ENCODE measurements at regions not wholly inside any gene's neighbourhood (a gene's known extent, or its start where the extent isn't known, plus 50 kb on each side); places are given as distances from the start of the nearest gene placed in this dataset.

- H3K79me2 ChIP-seq (ENCODE audit: low read length): no peaks in the 10 kb centered on the region
- H3K4me3 ChIP-seq (ENCODE audit: low read length): no peak overlapping the region
- H3K4me1 ChIP-seq (ENCODE audit: insufficient read depth, low read length): 0 out of 2 replicates have a peak, but pooled peaks cover 4% of the 10 kb centered on the region
- no peaks in the 10 kb centered on the region for H3K36me3 ChIP-seq (ENCODE audit: low read depth, low read length)
- no TSS peak for BruUV-seq (replicated peaks)
- DNase-seq (peak; percentile 39), ATAC-seq (peak; percentile 50)
- no peak overlapping the region for H3K9ac ChIP-seq (ENCODE audit: low read length)
- ChIA-PET CTCF (no interaction called here), POLR2A (ENCODE audit: unreplicated experiment) (no interaction called here)
- H3K9me2 ChIP-seq (replicated peaks; ENCODE audit: low read length): no peaks in the 10 kb centered on the region
- H3K9me3 ChIP-seq (ENCODE audit: low read length): no peaks in the 10 kb centered on the region
- H3K27ac ChIP-seq (ENCODE audit: low read length): no peak overlapping the region
- no peak for TF ChIP-seq EZH2phosphoT487 (IDR thresholded peaks at IDR 0.05; ENCODE audit: borderline replicate concordance, low read length)
- no peak for TF ChIP-seq CTCF (conservative IDR thresholded peaks at IDR 0.05; ENCODE audit: low read depth, low read length)
- TF ChIP-seq EZH2 (IDR thresholded peaks at IDR 0.05; ENCODE audit: low read length, unreplicated experiment): no peak
- H3K27me3 ChIP-seq (ENCODE audit: low read length): 0 out of 2 replicates have a peak, but pooled peaks cover 10% of the 10 kb centered on the region
- no peak overlapping the region for H3K4me2 ChIP-seq (ENCODE audit: low read length)
- no peaks in the 10 kb centered on the region for H3F3A ChIP-seq (ENCODE audit: low read length, unreplicated experiment)
- H4K20me1 ChIP-seq (ENCODE audit: low read length): no peaks in the 10 kb centered on the region
- H2AFZ ChIP-seq (ENCODE audit: low read length): no peak overlapping the region
- intact Hi-C loops (cut with micrococcal nuclease): loop anchor here (10.0 kb wide), 1 partner anchor 378 kb away; no protein-coding TSS in a partner anchor
Measured at GRCh38 chr14:39576736-39577135, 144.5 kb upstream of the FBXO33 start.

DNA sequence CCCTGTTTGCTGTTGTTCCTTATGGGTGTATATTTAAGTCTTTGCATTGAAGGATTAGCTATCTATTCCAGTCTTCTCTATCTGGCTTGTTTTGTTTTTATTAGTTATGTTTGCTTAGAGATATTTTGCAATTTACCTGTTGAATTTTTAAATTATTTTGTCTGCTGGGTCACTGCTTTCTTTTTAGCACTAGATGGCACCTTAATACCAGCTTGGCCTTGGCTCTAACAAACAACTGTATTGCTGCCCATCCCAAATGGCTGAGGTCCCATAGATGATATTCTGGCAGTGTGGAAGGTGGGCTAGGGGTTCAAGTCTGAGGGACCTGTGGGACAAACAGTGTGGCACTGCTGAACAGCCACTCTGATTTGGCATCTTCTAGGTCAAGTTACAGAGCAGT, 144.0 kb upstream of the FBXO33 start:
- intact Hi-C loops (cut with micrococcal nuclease): loop anchor here (10.0 kb wide), 1 partner anchor 379 kb away; no protein-coding TSS in a partner anchor
- peak; percentile 15 for DNase-seq
- Histone ChIP-seq H2AFZ (ENCODE audit: low read length) (no peak overlapping the region), H3K4me3 (ENCODE audit: low read length) (no peak overlapping the region), H3F3A (ENCODE audit: low read length, unreplicated experiment) (no peaks in the 10 kb centered on the region), H3K27ac (ENCODE audit: low read length) (no peak overlapping the region), H4K20me1 (ENCODE audit: low read length) (no peaks in the 10 kb centered on the region), H3K79me2 (ENCODE audit: low read length) (no peaks in the 10 kb centered on the region), H3K4me2 (ENCODE audit: low read length) (no peak overlapping the region), H3K9me3 (ENCODE audit: low read length) (no peaks in the 10 kb centered on the region), H3K36me3 (ENCODE audit: low read depth, low read length) (no peaks in the 10 kb centered on the region), H3K27me3 (ENCODE audit: low read length) (0 out of 2 replicates have a peak, but pooled peaks cover 10% of the 10 kb centered on the region), H3K4me1 (ENCODE audit: insufficient read depth, low read length) (0 out of 2 replicates have a peak, but pooled peaks cover 4% of the 10 kb centered on the region), H3K9me2 (replicated peaks; ENCODE audit: low read length) (no peaks in the 10 kb centered on the region), H3K9ac (ENCODE audit: low read length) (no peak overlapping the region)
- ChIA-PET CTCF (no interaction called here), POLR2A (ENCODE audit: unreplicated experiment) (no interaction called here)
- TF ChIP-seq CTCF (conservative IDR thresholded peaks at IDR 0.05; ENCODE audit: low read depth, low read length): peak; percentile 54; the same call in 1 of the 2 replicates
- no peak for TF ChIP-seq EZH2phosphoT487 (IDR thresholded peaks at IDR 0.05; ENCODE audit: borderline replicate concordance, low read length)
- TF ChIP-seq EZH2 (IDR thresholded peaks at IDR 0.05; ENCODE audit: low read length, unreplicated experiment): no peak
- 0 out of 2 replicates have a peak, but pooled peaks have one; percentile 20 for ATAC-seq
- BruUV-seq (replicated peaks): no TSS peak

- intact Hi-C loops (cut with micrococcal nuclease): no loop called here
- no peak overlapping the region for H3K4me3 ChIP-seq (ENCODE audit: low read length)
- no peaks in the 10 kb centered on the region for H3K79me2 ChIP-seq (ENCODE audit: low read length)
- no TSS peak for BruUV-seq (replicated peaks)
- CTCF ChIA-PET: no interaction called here
- no peak overlapping the region for H2AFZ ChIP-seq (ENCODE audit: low read length)
- DNase-seq: no peak
- no peak for TF ChIP-seq EZH2 (IDR thresholded peaks at IDR 0.05; ENCODE audit: low read length, unreplicated experiment)
- TF ChIP-seq CTCF (conservative IDR thresholded peaks at IDR 0.05; ENCODE audit: low read depth, low read length): no peak
- no peak for TF ChIP-seq EZH2phosphoT487 (IDR thresholded peaks at IDR 0.05; ENCODE audit: borderline replicate concordance, low read length)
- H3K9me3 ChIP-seq (ENCODE audit: low read length): no peaks in the 10 kb centered on the region
- H3F3A ChIP-seq (ENCODE audit: low read length, unreplicated experiment): no peaks in the 10 kb centered on the region
- H4K20me1 ChIP-seq (ENCODE audit: low read length): no peaks in the 10 kb centered on the region
- ATAC-seq: no peak
- POLR2A ChIA-PET (ENCODE audit: unreplicated experiment): no interaction called here
- H3K4me2 ChIP-seq (ENCODE audit: low read length): no peak overlapping the region
- H3K9me2 ChIP-seq (replicated peaks; ENCODE audit: low read length): no peaks in the 10 kb centered on the region
- H3K36me3 ChIP-seq (ENCODE audit: low read depth, low read length): no peaks in the 10 kb centered on the region
- no peak overlapping the region for H3K27ac ChIP-seq (ENCODE audit: low read length)
- H3K27me3 ChIP-seq (ENCODE audit: low read length): no peaks in the 10 kb centered on the region; the same call in 1 of the 2 replicates
- no peaks in the 10 kb centered on the region for H3K4me1 ChIP-seq (ENCODE audit: insufficient read depth, low read length)
- H3K9ac ChIP-seq (ENCODE audit: low read length): no peak overlapping the region
Measured at GRCh38 chr14:39568809-39569538, 136.7 kb upstream of the FBXO33 start.
